GM19463 (cell line): ENCODE measurements at regions not wholly inside any gene's neighbourhood (a gene's known extent, or its start where the extent isn't known, plus 50 kb on each side); places are given as distances from the start of the nearest gene placed in this dataset.

Source experiments
- ATAC-seq: cut with Tn5 transposase; IDR thresholded peaks from one replicate; pipeline ENCODE4 v1.9.1; 2021; ENCODE audit warnings: mild to moderate bottlenecking, moderate library complexity; ENCODE audit not compliant: unreplicated experiment

GRCh38 chr4:18935659-18936345, 914.2 kb upstream of the LCORL start:
- ATAC-seq: no peak

GRCh38 chr4:18934197-18934596, 912.6 kb upstream of the LCORL start:
- ATAC-seq: no peak

GRCh38 chr4:18932730-18933339, 911.3 kb upstream of the LCORL start:
- no peak for ATAC-seq

- no peak for ATAC-seq
Observed at GRCh38 chr4:18931643-18932377, 910.3 kb upstream of the LCORL start.

GRCh38 chr4:18930487-18930886, 908.9 kb upstream of the LCORL start:
- no peak for ATAC-seq

GRCh38 chr4:18923496-18924161, 902.1 kb upstream of the LCORL start:
- ATAC-seq: no peak

- ATAC-seq: no peak
Observed at GRCh38 chr4:18917689-18918088, 896.1 kb upstream of the LCORL start.

GRCh38 chr4:18914182-18914581, 892.6 kb upstream of the LCORL start:
- ATAC-seq: no peak

GRCh38 chr4:18894928-18895327, 873.4 kb upstream of the LCORL start:
- ATAC-seq: no peak

- no peak for ATAC-seq
Observed at GRCh38 chr4:18882468-18882867, 860.9 kb upstream of the LCORL start.

GRCh38 chr4:18881556-18881955, 860.0 kb upstream of the LCORL start:
- no peak for ATAC-seq

- no peak for ATAC-seq
Observed at GRCh38 chr4:18880871-18881270, 859.3 kb upstream of the LCORL start.

GRCh38 chr4:18878561-18878960, 857.0 kb upstream of the LCORL start:
- no peak for ATAC-seq

GRCh38 chr4:18869166-18869565, 847.6 kb upstream of the LCORL start:
- ATAC-seq: no peak

GRCh38 chr4:18860836-18861530, 839.4 kb upstream of the LCORL start:
- no peak for ATAC-seq

GRCh38 chr4:18859468-18859867, 837.9 kb upstream of the LCORL start:
- no peak for ATAC-seq

GRCh38 chr4:18858229-18858922, 836.8 kb upstream of the LCORL start:
- no peak for ATAC-seq

GRCh38 chr4:18850867-18851266, 829.3 kb upstream of the LCORL start:
- no peak for ATAC-seq

- no peak for ATAC-seq
Observed at GRCh38 chr4:18847249-18847890, 825.8 kb upstream of the LCORL start.

GRCh38 chr4:18846313-18846712, 824.8 kb upstream of the LCORL start:
- no peak for ATAC-seq
